Amniotic stem cell (primary cell): ENCODE measurements at regions not wholly inside any gene's neighbourhood (a gene's known extent, or its start where the extent isn't known, plus 50 kb on each side); places are given as distances from the start of the nearest gene placed in this dataset.

Experiments
- DNase-seq: peaks from one replicate; lab custom pipeline; 2025; lab: John Stamatoyannopoulos, UW

GRCh38 chrX:39710776-39711175 is 387.0 kb downstream of the BCOR start:
- DNase-seq: no peak

GRCh38 chrX:39714471-39714870 is 383.3 kb downstream of the BCOR start:
- DNase-seq: no peak

GRCh38 chrX:39716401-39716800 is 381.4 kb downstream of the BCOR start:
- DNase-seq: no peak

GRCh38 chrX:39716802-39717540 is 380.8 kb downstream of the BCOR start:
- DNase-seq: no peak

GRCh38 chrX:39718981-39719380 is 378.8 kb downstream of the BCOR start:
- no peak for DNase-seq

- DNase-seq: no peak
These were observed 376.8 kb downstream of the BCOR start for GRCh38 chrX:39720945-39721344.

- DNase-seq: no peak
These were observed 376.0 kb downstream of the BCOR start for GRCh38 chrX:39721566-39722279.

GRCh38 chrX:39724544-39724943 is 373.2 kb downstream of the BCOR start:
- no peak for DNase-seq

GRCh38 chrX:39725114-39725513 is 372.6 kb downstream of the BCOR start:
- DNase-seq: no peak

- no peak for DNase-seq
These were observed 371.7 kb downstream of the BCOR start for GRCh38 chrX:39725928-39726619.

GRCh38 chrX:39726771-39727170 is 371.0 kb downstream of the BCOR start:
- no peak for DNase-seq

GRCh38 chrX:39728025-39728424 is 369.7 kb downstream of the BCOR start:
- DNase-seq: no peak

GRCh38 chrX:39728852-39729598 is 368.7 kb downstream of the BCOR start:
- no peak for DNase-seq

- no peak for DNase-seq
These were observed 367.6 kb downstream of the BCOR start for GRCh38 chrX:39729981-39730661.

GRCh38 chrX:39730662-39731329 is 367.0 kb downstream of the BCOR start:
- DNase-seq: no peak

GRCh38 chrX:39731330-39731667 is 366.5 kb downstream of the BCOR start:
- no peak for DNase-seq

GRCh38 chrX:39731735-39732134 is 366.0 kb downstream of the BCOR start:
- no peak for DNase-seq

GRCh38 chrX:39733745-39734144 is 364.0 kb downstream of the BCOR start:
- no peak for DNase-seq

- no peak for DNase-seq
These were observed 363.5 kb downstream of the BCOR start for GRCh38 chrX:39734174-39734776.

- DNase-seq: no peak
These were observed 361.2 kb downstream of the BCOR start for GRCh38 chrX:39736216-39737211.
